Activated CD8-positive, alpha-beta memory T cell treated with anti-CD3 and anti-CD28 coated beads for 4 hours (primary cell): ENCODE measurements at regions not wholly inside any gene's neighbourhood (a gene's known extent, or its start where the extent isn't known, plus 50 kb on each side); places are given as distances from the start of the nearest gene placed in this dataset.

Experiments used
- DNase-seq, 2 donors: peaks; one replicate each; pipeline ENCODE4 v3.0.0-alpha.2; 2020; ENCODE audit warnings: low read depth in 2 of 2

DNA sequence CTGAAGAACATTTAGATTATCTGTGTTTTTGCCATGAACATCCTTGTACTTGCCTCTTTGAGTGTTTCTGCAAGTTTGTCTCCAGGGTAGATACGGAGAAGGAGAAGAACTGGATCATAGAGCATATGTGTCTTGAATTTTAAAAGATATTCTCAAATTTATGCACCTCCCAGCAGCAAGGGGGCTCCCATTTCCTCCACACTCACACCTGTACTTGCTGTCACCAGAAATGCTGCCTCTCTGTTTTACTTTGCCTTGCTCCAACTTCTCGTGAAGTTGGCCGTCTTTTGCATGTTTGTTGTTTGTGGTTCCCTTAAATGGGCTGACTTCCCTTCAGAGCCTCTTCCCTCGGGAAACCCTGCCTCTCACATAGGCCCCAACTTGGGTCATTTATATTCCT is 171.0 kb downstream of the TFAP2C start:
- no peak for DNase-seq

DNA sequence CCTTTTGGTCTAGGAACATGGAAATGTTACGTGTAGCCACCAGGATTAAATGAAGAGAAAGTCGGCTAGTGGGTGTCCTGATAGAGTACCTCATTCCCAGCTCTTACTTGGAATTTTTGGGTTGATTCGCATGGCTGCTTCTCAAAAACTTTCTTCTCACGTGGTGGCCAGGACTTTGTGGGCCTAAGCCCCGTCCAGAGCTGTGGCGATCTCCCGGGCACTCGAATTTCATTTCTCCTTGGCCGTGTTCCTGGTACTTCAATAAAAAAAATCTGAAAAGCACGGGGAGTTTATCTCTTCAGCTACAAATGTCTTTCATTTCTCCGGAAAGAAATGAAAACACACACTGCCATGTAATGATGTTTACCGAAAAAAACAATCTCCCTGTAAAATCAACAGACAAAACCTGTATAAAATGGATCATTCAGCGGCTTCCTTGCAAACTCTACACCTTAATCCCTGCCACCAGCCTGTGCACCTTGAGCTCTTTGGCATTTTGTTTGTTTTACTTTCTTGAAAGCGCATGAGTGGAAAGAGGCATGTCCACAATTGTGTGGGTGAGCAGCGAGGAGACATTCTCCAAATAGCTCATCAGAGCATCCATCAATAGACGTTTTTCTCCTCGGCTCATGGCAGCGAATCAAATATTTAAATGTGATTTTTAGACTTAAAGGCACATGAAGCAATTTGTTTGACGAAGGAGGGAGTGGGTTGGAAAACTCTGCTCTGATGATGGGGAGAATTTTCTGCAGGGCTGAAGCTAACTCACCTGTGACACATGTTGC is 173.1 kb downstream of the TFAP2C start:
- DNase-seq = no peak

DNA sequence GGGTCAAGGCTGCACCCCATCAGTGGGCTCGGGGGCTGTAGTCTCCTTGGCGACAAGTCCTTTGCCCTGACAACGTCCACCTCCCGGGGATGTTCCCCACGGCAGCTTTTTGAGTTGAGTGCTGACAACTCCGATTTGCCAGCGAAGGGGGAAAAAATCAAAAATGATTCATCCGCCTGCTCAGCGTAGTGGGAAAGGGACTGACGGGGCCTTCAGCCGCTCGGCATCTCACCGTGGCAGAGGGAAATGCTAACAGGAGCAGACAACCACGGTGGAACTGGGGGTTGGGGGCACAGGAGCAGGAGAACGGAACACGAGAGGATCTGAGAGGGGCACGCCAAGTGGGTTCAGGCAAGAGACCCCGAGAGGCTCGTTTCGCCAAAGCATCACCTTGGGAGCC is 173.7 kb downstream of the TFAP2C start:
- DNase-seq = no peak

DNA sequence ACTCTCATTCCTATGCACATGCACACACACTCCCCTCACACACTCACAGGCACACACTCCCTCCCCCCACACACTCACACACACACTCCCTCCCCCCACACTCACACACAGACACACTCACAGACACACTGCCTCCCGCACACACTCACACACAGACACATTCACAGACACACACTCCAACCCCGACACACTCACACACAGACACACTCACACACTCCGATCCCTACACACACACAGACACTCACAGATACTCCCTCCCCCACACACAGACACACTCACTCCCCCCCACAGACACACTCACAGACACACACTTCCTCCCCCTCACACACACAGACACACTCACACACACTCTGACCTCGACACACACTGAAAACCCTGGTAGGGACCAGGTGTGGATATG is 176.2 kb downstream of the TFAP2C start:
- DNase-seq = no peak

- DNase-seq = no peak
Observed at GRCh38 chr20:56805966-56806365, 176.9 kb downstream of the TFAP2C start.

- no peak for DNase-seq
Observed at GRCh38 chr20:56806952-56807517, 177.9 kb downstream of the TFAP2C start.

- no peak for DNase-seq
Observed at GRCh38 chr20:56808117-56808725, 179.1 kb downstream of the TFAP2C start.

DNA sequence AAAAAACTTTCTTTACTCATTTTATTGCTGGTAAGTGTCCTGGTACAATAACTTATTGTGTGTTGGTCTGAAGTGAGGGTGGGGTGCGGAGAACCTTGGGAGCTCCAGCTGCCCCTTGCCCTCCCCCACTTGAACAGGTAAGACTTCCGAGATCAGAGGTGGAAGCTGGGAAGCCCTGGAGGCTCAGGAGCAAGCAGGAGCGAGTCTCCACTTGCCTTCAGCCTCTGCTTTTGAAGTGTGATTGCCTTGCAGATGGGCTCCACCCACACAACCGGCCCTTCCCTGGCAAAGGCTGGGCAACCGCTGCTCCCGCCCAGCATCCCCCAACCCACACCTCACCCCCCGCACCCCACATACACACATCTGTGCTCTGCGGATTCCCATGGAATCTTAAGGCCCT is 179.6 kb downstream of the TFAP2C start:
- DNase-seq = no peak

- DNase-seq = no peak
Observed at GRCh38 chr20:56809668-56810067, 180.6 kb downstream of the TFAP2C start.

GRCh38 chr20:56810141-56810540 is 181.0 kb downstream of the TFAP2C start:
- no peak for DNase-seq

- DNase-seq = no peak
Observed at GRCh38 chr20:56815796-56816195, 186.7 kb downstream of the TFAP2C start.

- DNase-seq = no peak
Observed at GRCh38 chr20:56816349-56816748, 187.2 kb downstream of the TFAP2C start.

DNA sequence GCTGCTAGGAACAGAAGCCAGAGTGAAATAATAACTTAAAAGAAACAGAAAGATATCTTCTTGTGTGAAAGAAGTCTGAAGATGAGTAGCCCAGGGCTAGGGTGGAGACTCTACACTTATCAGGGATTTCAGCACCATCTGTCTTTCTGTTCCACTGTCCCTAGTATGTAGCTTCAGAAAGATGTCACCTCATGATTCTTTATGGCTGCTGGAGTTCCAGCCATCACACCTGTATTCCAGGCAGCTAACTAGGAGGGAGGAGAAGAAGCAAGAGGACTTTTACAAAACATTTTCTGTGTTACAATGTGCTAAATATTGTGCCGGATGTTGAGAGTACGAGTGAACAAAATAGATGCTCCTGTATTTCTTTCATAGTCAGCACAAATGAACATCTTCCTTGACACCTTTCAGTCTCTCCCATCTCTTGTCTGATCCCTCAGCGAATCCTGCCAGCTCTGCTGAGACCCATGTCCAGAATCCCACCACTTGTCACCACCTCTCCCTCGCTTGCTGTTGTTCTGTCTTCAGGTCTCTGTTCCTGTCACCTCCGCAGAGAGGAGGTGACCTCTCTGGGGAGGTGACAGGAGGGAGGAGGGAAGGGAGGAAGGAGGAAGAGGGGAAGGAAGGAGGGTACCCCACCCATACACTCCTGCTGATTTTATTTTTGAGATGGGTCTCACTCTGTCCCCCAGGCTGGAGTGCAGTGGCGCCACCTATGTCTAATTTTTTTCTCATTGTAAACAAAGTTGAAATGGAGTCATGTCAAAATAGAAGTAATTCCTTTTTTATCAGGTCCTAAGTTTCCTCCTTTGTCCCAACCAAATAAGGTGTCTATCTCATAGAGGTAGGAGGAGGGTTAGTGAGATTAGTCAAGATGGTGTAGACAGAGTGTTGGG is 188.9 kb downstream of the TFAP2C start:
- DNase-seq = no peak

GRCh38 chr20:56820984-56821383 is 191.9 kb downstream of the TFAP2C start:
- no peak for DNase-seq

- no peak for DNase-seq
Observed at GRCh38 chr20:56826306-56826704, 197.2 kb downstream of the TFAP2C start.

DNA sequence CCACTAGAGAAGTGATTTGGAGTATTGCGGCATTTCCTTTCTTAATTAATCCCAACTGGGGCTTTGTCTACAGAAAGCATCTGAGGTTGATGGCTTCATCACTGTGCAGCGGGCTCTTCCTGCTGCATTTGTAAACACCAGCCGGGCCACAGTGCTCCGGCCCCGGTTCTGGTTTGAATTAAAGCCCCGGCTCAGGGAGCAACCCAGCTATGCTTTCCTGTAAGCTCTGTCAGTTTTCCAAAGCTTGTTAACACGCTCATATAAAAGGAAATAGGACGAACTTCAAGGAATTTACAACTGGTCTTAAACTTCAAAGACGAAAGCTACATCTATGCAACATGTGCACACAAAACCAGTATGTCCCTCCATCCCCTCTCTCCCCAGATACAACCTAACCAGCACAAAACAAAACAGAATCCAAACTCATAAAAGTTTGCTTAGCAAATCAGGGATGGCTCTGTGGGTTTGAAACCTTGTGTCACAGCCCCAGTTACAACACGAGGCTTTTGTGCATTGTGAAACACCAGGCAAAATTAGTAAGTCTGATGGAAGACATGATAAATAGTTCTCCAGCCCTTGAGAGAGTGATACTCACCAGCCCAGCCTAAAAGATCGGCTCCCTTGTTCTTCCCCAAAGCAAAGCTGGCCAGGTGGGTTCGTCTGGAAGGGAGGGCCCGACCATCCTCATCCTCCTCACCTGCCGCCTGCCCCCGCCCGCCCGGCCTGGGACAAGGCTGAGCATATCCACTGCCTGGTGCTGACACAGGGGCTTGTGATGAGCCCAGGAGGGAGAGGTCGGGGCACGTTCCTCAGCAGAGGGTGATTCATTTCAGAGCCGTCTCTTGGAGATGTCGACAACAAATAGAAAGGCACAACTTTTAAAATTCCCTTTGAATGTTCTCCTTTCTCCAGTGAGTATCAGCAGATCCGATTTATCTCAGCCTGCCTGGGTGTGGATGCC is 197.9 kb downstream of the TFAP2C start:
- no peak for DNase-seq

GRCh38 chr20:56827763-56828162 is 198.7 kb downstream of the TFAP2C start:
- no peak for DNase-seq

DNA sequence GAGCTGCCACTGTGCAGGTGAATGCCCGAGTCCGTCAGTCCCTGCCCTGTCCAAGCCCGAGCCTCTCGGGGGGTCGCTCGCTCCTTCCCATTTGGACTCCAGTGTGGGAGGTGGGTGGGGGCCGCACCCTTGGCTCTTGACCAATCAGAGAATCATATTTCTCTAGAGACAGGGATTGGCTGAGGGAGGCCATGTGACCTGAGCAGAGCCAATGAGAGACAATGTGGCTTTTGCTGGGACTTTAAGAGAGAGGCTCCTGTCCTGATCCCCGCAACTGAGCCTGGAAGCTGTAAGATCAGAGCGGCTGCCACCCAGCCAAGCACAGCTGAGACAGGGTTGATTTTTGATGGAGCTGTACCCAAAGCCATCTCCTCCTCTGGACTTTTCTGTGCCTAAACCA is 199.3 kb downstream of the TFAP2C start:
- no peak for DNase-seq

DNA sequence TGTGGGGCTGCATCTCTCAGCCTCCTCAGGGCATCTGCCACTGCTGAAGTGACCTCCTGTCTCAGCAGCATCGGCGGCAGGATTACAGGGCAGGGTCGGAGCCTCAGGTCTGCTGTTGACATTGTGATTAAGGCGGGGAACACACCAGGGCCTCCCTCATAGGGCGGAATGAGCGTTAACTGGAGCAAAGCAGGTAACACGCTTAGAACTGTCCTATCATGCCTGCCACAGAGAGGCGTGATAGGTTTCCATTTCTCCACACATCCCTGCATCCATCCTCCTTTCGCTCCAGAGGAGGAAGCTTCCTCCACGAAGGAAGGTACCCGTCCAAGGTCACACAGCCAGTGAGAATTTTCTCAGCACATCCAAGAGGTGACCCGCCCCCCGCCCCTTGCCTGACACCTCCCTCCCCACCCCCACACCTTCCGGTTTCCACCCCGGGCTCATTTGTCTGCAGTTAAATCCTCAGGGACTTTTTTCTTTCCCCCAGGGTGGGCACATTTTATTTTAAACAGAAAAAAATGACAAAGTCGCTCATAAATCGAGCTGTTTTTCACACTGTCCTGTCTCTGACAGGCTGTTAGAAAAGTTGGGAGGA is 200.8 kb downstream of the TFAP2C start:
- no peak for DNase-seq

DNA sequence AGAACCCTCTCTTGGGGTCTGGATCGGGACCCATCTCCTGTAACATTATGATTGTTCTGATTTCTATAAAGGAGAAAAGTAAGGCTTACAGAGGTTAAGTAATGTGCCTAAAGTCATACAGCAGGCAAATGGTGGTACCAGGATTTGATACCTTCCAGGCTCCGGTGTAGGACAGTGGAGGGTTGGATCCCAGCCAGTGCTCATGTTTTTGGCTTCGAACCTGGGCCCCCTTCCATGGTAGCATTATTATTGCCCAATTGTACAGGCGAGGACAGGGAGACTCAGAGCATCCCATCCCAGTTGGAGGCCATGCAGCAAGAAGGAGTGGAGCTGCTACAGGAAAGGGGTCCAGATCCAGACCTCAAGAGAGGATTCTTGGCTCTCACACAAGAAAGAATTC is 202.7 kb downstream of the TFAP2C start:
- DNase-seq = no peak

GRCh38 chr20:56833427-56833826 is 204.3 kb downstream of the TFAP2C start:
- DNase-seq = no peak
